ENCODE measurements at regions not wholly inside any gene's neighbourhood (a gene's known extent, or its start where the extent isn't known, plus 50 kb on each side); places are given as distances from the start of the nearest gene placed in this dataset.

- no peak for DNase-seq
Observed at GRCh38 chr2:9681427-9681817, 50.6 kb upstream of the YWHAQ start.

GRCh38 chr2:9685637-9686036 is 54.8 kb upstream of the YWHAQ start:
- no peak for DNase-seq

GRCh38 chr2:9686061-9686460 is 55.3 kb upstream of the YWHAQ start:
- no peak for DNase-seq

GRCh38 chr2:9690252-9690651 is 59.5 kb upstream of the YWHAQ start:
- no peak for DNase-seq

- no peak for DNase-seq
Observed at GRCh38 chr2:9690716-9691498, 60.1 kb upstream of the YWHAQ start.

- no peak for DNase-seq
Observed at GRCh38 chr2:9692456-9693195, 61.8 kb upstream of the YWHAQ start.

- no peak for DNase-seq
Observed at GRCh38 chr2:9693196-9693491, 62.3 kb upstream of the YWHAQ start.

- no peak for DNase-seq
Observed at GRCh38 chr2:9693646-9694045, 62.8 kb upstream of the YWHAQ start.

- DNase-seq = no peak
Observed at GRCh38 chr2:9694661-9695234, 64.0 kb upstream of the YWHAQ start.

GRCh38 chr2:9695941-9696340 is 65.1 kb upstream of the YWHAQ start:
- no peak for DNase-seq

GRCh38 chr2:9696731-9697130 is 65.9 kb upstream of the YWHAQ start:
- no peak for DNase-seq

GRCh38 chr2:9697909-9698308 is 67.1 kb upstream of the YWHAQ start:
- no peak for DNase-seq

GRCh38 chr2:9699139-9700108 is 68.6 kb upstream of the YWHAQ start:
- no peak for DNase-seq

- DNase-seq = no peak
Observed at GRCh38 chr2:9700109-9700495, 69.3 kb upstream of the YWHAQ start.

GRCh38 chr2:9702604-9703084 is 71.8 kb upstream of the YWHAQ start:
- DNase-seq = no peak

- no peak for DNase-seq
Observed at GRCh38 chr2:9703085-9703678, 72.4 kb upstream of the YWHAQ start.

GRCh38 chr2:9703701-9704221 is 73.0 kb upstream of the YWHAQ start:
- DNase-seq = no peak

- no peak for DNase-seq
Observed at GRCh38 chr2:9704600-9704999, 73.8 kb upstream of the YWHAQ start.

- no peak for DNase-seq
Observed at GRCh38 chr2:9705196-9705595, 74.4 kb upstream of the YWHAQ start.

- DNase-seq = no peak
Observed at GRCh38 chr2:9707008-9707407, 76.2 kb upstream of the YWHAQ start.

GRCh38 chr2:9707611-9708160 is 76.9 kb upstream of the YWHAQ start:
- no peak for DNase-seq

Measured in 8988T (cell line).